Dermis microvascular lymphatic vessel endothelial cell (primary cell): ENCODE measurements at regions not wholly inside any gene's neighbourhood (a gene's known extent, or its start where the extent isn't known, plus 50 kb on each side); places are given as distances from the start of the nearest gene placed in this dataset.
"Not testable (repeated sequence)": the region's sequence is repeated elsewhere in the genome, so short reads cannot be mapped to it uniquely, and the experiment has no call there.

Experiments used
- DNase-seq, 2 donors: peaks; one replicate each; pipeline versions ENCODE4 v3.0.0 to v3.0.0-alpha.2; 2010; ENCODE audit warnings: low read depth in 2 of 2

GRCh38 chr4:99763635-99764101, 53.0 kb upstream of the DAPP1 start:
- DNase-seq = peak in 1 of 2 donors; percentile 12

- DNase-seq = no peak
Measured at GRCh38 chr4:99762728-99763127, 53.9 kb upstream of the DAPP1 start.

GRCh38 chr4:99759988-99760387, 56.6 kb upstream of the DAPP1 start:
- DNase-seq = no peak

GRCh38 chr4:99759346-99759984, 57.2 kb upstream of the DAPP1 start:
- no peak for DNase-seq

- no peak for DNase-seq
Measured at GRCh38 chr4:99755223-99755944, 61.2 kb upstream of the DAPP1 start.

GRCh38 chr4:99754756-99755155, 61.9 kb upstream of the DAPP1 start:
- no peak for DNase-seq

GRCh38 chr4:99753931-99754330, 62.7 kb upstream of the DAPP1 start:
- DNase-seq = no peak

- no peak for DNase-seq
Measured at GRCh38 chr4:99749445-99750391, 66.9 kb upstream of the DAPP1 start.

GRCh38 chr4:99746443-99746842, 70.2 kb upstream of the DAPP1 start:
- no peak for DNase-seq

GRCh38 chr4:99736846-99737245, 79.2 kb upstream of the C4orf54 start:
- no peak for DNase-seq

GRCh38 chr4:99735822-99736221, 78.2 kb upstream of the C4orf54 start:
- no peak for DNase-seq

- DNase-seq = no peak
Measured at GRCh38 chr4:99734583-99735322, 77.1 kb upstream of the C4orf54 start.

GRCh38 chr4:99733455-99733854, 75.8 kb upstream of the C4orf54 start:
- DNase-seq = not testable (repeated sequence)

- DNase-seq = no peak
Measured at GRCh38 chr4:99729186-99729585, 71.6 kb upstream of the C4orf54 start.

- no peak for DNase-seq
Measured at GRCh38 chr4:99724067-99724466, 66.4 kb upstream of the C4orf54 start.

GRCh38 chr4:99723612-99724011, 66.0 kb upstream of the C4orf54 start:
- DNase-seq = peak; percentile 18 to 52

GRCh38 chr4:99722725-99723124, 65.1 kb upstream of the C4orf54 start:
- DNase-seq = peak; percentile 2 to 25

GRCh38 chr4:99722006-99722405, 64.4 kb upstream of the C4orf54 start:
- DNase-seq = no peak

GRCh38 chr4:99720206-99720605, 62.6 kb upstream of the C4orf54 start:
- DNase-seq = no peak

GRCh38 chr4:99716996-99717395, 59.4 kb upstream of the C4orf54 start:
- DNase-seq = no peak

GRCh38 chr4:99715286-99715685, 57.7 kb upstream of the C4orf54 start:
- DNase-seq = peak in 1 of 2 donors; percentile 38
